Mucosa of gallbladder (tissue), 1 donor: ENCODE measurements at regions not wholly inside any gene's neighbourhood (a gene's known extent, or its start where the extent isn't known, plus 50 kb on each side); places are given as distances from the start of the nearest gene placed in this dataset.

ENCODE experiments used
- DNase-seq: peaks from one replicate; pipeline ENCODE4 v3.0.0-alpha.2; 2020; ENCODE audit warnings: low spot score
- donor health status: DM: no; HTN: no; CAD: no.

DNA sequence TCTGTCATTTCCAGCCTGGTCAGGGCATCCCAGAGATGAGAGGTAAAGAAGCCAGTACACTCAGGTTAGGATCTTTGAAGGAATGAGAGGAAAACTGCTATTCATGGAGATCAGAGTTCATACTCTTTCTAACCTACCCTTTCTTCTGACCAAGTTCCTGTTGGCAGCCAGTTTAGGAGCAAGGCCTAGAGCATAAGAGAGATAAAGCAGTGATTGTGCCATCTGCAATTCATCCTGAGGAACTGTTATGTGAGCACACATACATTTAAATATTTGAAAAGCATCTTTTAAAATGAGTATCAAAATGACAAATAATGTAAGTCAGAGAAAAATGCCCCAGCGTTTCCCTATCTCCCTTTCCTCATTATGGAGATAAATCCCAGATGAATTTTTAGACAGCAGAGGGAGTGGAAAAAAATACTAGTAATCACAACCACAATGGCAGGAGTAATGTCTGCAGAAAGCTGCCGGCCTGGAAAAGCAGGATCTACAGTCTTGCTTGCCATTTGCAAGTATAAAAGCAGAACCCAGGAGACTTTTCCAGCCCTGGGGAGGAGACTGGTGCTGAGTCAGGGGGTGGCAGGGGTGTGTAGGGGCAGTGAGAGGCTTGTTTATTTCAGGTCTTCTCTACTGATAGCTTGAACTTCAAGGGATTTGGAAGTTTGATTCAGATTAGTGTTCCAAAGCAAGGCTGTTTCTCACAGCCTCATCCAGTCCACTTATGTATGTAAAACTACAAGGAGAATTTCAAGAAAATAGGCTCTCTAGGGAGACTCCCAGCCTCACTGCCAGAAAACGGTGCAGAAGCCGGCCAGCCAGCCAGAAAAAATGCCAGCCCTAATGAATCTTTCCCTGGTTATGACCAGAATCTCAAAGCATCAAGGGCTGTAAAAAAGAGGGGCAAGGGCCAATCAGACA lies 1052.4 kb downstream of the TUSC7 start:
- DNase-seq: no peak

DNA sequence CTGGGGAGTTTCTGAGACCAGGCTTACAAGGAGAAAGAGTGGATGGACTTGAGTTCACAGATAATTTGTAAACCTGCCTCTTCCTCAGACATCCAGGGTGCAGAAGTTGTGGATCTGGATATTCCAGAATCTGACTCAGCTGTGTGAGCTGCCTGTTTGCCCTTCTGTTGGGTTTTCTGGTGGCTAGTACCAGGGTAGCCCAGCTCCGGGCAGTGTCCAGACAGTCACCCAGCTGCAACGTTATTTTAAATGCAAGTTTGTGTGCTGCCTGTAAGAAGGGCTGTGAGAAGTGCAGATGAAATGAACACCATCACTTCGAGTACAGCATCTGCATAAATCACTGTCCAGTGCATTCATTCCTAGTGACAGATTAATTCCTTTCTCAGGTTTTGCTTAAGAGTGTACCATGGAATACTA lies 1053.0 kb downstream of the TUSC7 start:
- DNase-seq: no peak

DNA sequence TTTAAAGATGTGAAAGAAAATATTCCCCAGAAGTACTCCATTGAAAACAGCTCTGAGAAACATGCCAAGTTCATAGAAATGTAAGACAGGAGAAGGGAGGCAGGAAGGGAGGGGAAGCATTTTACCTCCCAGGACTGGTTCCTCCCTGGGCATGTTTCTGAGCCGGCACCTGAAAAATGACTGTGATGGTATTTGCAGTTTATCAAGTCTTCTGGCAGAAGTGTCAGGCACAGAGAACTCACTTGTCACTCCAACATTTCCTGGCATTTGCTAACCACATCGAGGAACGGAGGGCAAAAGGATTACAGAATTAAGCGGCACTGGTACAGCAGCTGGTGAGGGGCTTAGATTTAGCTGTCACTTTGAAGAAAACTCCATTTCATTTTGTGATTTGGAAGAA lies 1054.0 kb downstream of the TUSC7 start:
- DNase-seq: no peak

GRCh38 chr3:117768581-117768980 lies 1059.0 kb downstream of the TUSC7 start:
- no peak for DNase-seq

GRCh38 chr3:117774130-117774529 lies 1064.6 kb downstream of the TUSC7 start:
- no peak for DNase-seq

- no peak for DNase-seq
These were observed 1076.8 kb downstream of the TUSC7 start for GRCh38 chr3:117786349-117786748.

- no peak for DNase-seq
These were observed 1078.5 kb downstream of the TUSC7 start for GRCh38 chr3:117788061-117788460.

DNA sequence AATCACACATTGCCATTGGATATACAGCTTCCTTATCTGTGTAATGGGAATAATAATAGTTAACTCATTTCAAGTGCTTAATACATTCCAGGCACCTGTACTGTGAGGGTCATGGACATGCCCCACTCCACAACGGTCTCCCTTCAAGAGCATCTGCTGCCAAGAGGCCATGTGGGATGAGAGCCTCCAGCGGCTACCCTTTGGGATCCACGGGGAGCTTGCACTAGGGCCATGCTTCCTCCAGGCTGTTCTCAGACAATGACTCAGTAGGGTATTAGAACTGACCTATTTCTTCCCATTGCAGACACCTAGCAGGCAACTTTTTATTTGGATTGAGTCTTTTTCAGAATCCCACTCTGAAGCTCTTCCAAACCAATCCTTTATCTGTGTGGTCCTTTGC lies 1078.9 kb downstream of the TUSC7 start:
- DNase-seq: no peak

GRCh38 chr3:117790235-117790987 lies 1080.8 kb downstream of the TUSC7 start:
- no peak for DNase-seq

GRCh38 chr3:117793622-117794265 lies 1084.2 kb downstream of the TUSC7 start:
- DNase-seq: no peak

DNA sequence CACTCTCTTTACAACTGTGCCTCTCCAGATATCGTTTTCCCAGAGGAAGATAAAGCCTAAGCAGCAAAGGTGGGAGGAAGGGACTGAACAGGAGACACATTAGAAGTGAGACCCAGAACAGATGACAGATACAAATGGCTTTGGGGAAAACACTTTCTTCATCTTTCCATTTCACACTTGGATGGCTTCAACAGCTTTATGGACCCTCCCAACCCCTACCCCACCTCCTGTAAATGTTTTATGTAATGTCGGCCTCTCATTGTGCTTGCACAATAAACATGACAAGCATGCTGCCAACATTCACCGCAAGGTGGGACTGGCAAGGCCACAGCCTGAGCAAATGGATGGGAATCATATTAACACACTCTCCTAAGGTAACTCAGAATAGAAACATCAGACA lies 1088.6 kb downstream of the TUSC7 start:
- no peak for DNase-seq

- DNase-seq: no peak
These were observed 1089.3 kb downstream of the TUSC7 start for GRCh38 chr3:117798687-117799386.

DNA sequence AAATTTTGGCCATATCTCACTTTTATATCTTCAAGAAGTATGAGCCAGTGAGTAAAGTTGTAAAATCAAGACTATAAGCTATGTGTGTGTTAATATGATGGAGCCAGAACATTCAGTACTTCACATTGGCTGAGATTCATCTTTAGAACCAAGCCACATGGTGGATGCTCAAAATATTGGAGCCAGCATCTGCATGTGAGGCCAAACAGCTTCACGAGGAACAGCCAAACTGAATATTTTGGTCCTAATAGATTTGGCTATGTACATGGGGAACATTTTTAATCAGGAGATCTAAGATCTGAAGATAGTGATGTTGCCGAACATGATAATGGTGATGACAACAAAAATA lies 1089.8 kb downstream of the TUSC7 start:
- DNase-seq: no peak

GRCh38 chr3:117801912-117802239 lies 1092.3 kb downstream of the TUSC7 start:
- DNase-seq: no peak

DNA sequence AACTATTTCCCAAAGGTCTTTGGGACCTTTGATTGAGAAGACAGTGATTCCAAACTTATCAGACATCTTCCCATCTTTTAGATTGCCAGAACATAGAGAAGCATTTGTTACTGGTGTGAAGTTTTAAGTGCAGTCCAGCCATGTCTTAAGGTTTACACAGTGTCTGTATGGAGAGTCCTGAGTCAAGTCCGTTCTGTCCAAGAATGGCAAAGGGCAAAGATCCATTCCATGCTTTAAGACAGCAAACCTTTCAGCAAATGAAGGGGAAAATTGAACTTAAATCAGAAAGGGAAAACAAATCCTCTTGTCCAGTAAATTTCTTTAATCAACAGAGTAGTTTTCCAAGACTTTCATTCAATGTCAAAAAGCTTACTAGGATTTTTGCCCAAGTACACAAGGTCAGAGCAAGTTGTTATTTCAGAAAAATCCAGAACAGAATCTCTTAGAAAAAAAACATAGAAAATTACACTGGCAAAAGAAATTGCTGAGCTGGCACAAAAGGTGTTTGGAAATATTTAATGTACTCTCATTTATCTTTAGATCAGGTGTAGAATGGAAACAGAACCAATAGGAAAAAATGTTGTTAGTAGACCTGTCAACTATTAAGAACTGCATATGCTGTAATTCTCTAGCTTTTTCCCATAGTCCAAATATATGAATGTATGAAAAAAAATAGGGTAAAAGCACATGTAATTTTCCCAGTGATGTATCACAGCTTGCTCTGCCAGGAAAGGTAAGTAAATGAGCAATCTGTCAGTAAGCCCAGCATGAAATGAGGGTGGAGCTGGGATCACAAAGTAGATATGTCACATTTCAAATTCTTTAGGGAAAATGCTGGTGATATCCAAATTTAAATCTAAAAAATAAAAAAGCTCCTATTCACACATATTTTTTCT lies 1099.9 kb downstream of the TUSC7 start:
- DNase-seq: no peak

- DNase-seq: no peak
These were observed 1102.2 kb downstream of the TUSC7 start for GRCh38 chr3:117811786-117812185.

DNA sequence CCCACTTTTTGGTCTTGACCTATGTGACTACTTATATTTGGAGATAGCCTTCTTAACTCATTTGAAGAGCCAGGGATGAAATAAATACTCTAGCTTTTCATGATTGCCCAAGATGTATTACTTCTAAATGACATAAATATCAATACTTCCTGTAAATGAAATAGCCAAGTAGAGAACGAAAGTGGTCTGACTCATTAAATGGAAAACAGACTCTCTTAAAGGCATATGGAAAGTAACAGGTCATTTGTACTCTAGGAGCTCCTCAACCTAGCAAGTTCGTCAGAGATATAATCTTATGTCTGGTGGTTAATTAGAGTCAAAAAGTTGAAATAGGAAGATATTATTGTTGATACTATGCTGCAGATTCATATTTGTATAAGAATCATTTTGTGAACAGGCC lies 1105.4 kb downstream of the TUSC7 start:
- no peak for DNase-seq

DNA sequence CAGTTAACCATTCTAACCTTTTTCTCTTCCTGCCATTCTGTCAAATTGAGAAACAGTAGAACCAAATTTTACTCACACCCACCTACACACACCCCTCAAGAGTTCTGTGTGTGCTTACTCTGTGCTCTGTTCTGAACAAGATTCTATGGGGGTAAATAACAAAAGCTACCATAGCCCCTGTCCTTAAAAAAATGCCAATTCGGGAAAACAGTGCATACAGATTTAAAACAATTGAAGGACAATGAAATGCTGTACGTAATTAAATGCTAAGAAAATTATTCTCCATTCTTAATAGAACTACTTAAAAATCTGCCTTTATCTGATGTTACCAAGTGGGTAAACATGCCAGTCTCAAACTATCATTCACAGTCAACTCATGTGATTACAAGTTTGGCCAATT lies 1107.5 kb downstream of the TUSC7 start:
- no peak for DNase-seq

DNA sequence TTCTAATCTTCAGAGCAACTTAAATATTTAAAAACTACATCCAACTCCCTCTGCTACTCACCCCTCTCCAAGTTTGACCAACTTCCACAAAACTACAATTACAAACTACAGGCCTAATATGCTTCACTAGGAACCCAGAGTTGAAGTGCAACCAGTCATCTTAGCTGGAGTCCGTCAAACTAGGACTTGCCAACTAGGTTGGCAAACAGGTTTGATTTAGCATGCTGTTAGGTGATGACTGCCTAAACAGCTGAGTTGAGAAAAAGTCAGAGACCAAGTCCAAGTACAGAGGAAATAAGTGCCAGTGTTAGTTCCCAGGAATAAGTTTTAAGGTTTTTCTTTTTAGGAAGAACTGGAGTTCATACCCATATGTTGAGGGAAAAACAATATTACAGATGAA lies 1109.0 kb downstream of the TUSC7 start:
- no peak for DNase-seq

- DNase-seq: no peak
These were observed 1111.2 kb downstream of the TUSC7 start for GRCh38 chr3:117820658-117821299.

- DNase-seq: no peak
These were observed 1112.8 kb downstream of the TUSC7 start for GRCh38 chr3:117822416-117822815.
